Ishikawa (cell line): ENCODE measurements at regions not wholly inside any gene's neighbourhood (a gene's known extent, or its start where the extent isn't known, plus 50 kb on each side); places are given as distances from the start of the nearest gene placed in this dataset.

Experiments used
- CEBPB ChIP-seq: IDR thresholded peaks from 2 replicates; pipeline ENCODE4 v1.6.1; 2012
- CREB1 ChIP-seq: IDR thresholded peaks from 2 replicates; pipeline ENCODE4 v1.6.1; 2012; ENCODE audit warnings: low read depth
- EGR1 ChIP-seq: IDR thresholded peaks from 2 replicates; pipeline ENCODE4 v1.6.1; 2012
- EP300 ChIP-seq: IDR thresholded peaks from 2 replicates; pipeline ENCODE4 v1.6.1; 2012; ENCODE audit warnings: borderline replicate concordance
- FOXM1 ChIP-seq: IDR thresholded peaks from 2 replicates; pipeline ENCODE4 v1.6.1; 2012; ENCODE audit warnings: low read depth, borderline replicate concordance
- MAX ChIP-seq: IDR thresholded peaks from 2 replicates; pipeline ENCODE4 v1.6.1; 2012
- NFIC ChIP-seq: IDR thresholded peaks from 2 replicates; pipeline ENCODE4 v1.6.1; 2012
- RAD21 ChIP-seq: IDR thresholded peaks from 2 replicates; pipeline ENCODE4 v1.6.1; 2012; ENCODE audit warnings: low read depth
- REST ChIP-seq: IDR thresholded peaks from 2 replicates; pipeline ENCODE4 v1.6.1; 2012; ENCODE audit warnings: low read depth, mild to moderate bottlenecking
- TAF1 ChIP-seq: IDR thresholded peaks from 2 replicates; pipeline ENCODE4 v1.6.1; 2012; ENCODE audit warnings: low read depth, mild to moderate bottlenecking
- TCF12 ChIP-seq: IDR thresholded peaks from 2 replicates; pipeline ENCODE4 v1.6.1; 2012; ENCODE audit warnings: low read depth
- TEAD4 ChIP-seq: IDR thresholded peaks from 2 replicates; pipeline ENCODE4 v1.6.1; 2012
- USF1 ChIP-seq: IDR thresholded peaks from 2 replicates; pipeline ENCODE4 v1.6.1; 2012
- YY1 ChIP-seq: IDR thresholded peaks from 2 replicates; pipeline ENCODE4 v1.6.1; 2012; ENCODE audit warnings: low read depth
- ZBTB7A ChIP-seq: IDR thresholded peaks from 2 replicates; pipeline ENCODE4 v1.6.1; 2012; ENCODE audit warnings: low read depth

GRCh38 chr10:110363572-110364411 is 59.1 kb upstream of the SMNDC1 start:
- no peak for TF ChIP-seq FOXM1
- no peak for TF ChIP-seq CEBPB
- no peak for TF ChIP-seq EGR1
- no peak for TF ChIP-seq TAF1
- TF ChIP-seq REST = no peak
- TF ChIP-seq RAD21 = no peak
- TF ChIP-seq YY1 = no peak
- TF ChIP-seq CREB1 = no peak
- TF ChIP-seq USF1 = no peak
- TF ChIP-seq ZBTB7A = no peak
- TF ChIP-seq TEAD4 = no peak
- no peak for TF ChIP-seq TCF12
- TF ChIP-seq MAX = no peak
- no peak for TF ChIP-seq EP300
- no peak for TF ChIP-seq NFIC

GRCh38 chr10:110364531-110364937 is 59.8 kb upstream of the SMNDC1 start:
- TF ChIP-seq YY1 (no peak), RAD21 (no peak), CEBPB (no peak), USF1 (no peak), MAX (no peak), EGR1 (no peak), EP300 (peak; percentile 83; the same call in 1 of the 2 replicates), REST (no peak), CREB1 (no peak), TAF1 (no peak), TEAD4 (peak; percentile 80), TCF12 (peak; percentile 88), FOXM1 (no peak), ZBTB7A (no peak), NFIC (peak; percentile 90)

- TF ChIP-seq ZBTB7A (no peak), TEAD4 (no peak), TCF12 (no peak), CEBPB (no peak), EP300 (no peak), YY1 (no peak), EGR1 (no peak), REST (no peak), USF1 (no peak), FOXM1 (no peak)
Observed at GRCh38 chr10:110365356-110366143, 60.8 kb upstream of the SMNDC1 start.
